AG09309 (cell line): ENCODE measurements at regions not wholly inside any gene's neighbourhood (a gene's known extent, or its start where the extent isn't known, plus 50 kb on each side); places are given as distances from the start of the nearest gene placed in this dataset.

Experiments
- DNase-seq: peaks from one replicate; pipeline ENCODE4 v3.0.0-alpha.2; 2010; ENCODE audit warnings: low read depth
- H3K4me3 ChIP-seq: 2 replicates; pipeline ENCODE4 v1.5.1; 2011; ENCODE audit warnings: mild to moderate bottlenecking, low read depth, low read length, moderate library complexity; ENCODE audit not compliant: control insufficient read depth
- TF ChIP-seq, protein P1 (sequence below): IDR thresholded peaks from 2 replicates; pipeline ENCODE4 v1.5.1; 2011; ENCODE audit warnings: mild to moderate bottlenecking, low read depth, low read length, inconsistent platforms; ENCODE audit not compliant: insufficient read depth, control insufficient read depth; ENCODE audit errors: missing control alignments

- no peak overlapping the region for H3K4me3 ChIP-seq
- TF ChIP-seq, protein P1, sequence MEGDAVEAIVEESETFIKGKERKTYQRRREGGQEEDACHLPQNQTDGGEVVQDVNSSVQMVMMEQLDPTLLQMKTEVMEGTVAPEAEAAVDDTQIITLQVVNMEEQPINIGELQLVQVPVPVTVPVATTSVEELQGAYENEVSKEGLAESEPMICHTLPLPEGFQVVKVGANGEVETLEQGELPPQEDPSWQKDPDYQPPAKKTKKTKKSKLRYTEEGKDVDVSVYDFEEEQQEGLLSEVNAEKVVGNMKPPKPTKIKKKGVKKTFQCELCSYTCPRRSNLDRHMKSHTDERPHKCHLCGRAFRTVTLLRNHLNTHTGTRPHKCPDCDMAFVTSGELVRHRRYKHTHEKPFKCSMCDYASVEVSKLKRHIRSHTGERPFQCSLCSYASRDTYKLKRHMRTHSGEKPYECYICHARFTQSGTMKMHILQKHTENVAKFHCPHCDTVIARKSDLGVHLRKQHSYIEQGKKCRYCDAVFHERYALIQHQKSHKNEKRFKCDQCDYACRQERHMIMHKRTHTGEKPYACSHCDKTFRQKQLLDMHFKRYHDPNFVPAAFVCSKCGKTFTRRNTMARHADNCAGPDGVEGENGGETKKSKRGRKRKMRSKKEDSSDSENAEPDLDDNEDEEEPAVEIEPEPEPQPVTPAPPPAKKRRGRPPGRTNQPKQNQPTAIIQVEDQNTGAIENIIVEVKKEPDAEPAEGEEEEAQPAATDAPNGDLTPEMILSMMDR, result no peak
- no peak for DNase-seq
Measured at GRCh38 chr6:49257549-49257948, 205.5 kb downstream of the MMUT start.

DNA sequence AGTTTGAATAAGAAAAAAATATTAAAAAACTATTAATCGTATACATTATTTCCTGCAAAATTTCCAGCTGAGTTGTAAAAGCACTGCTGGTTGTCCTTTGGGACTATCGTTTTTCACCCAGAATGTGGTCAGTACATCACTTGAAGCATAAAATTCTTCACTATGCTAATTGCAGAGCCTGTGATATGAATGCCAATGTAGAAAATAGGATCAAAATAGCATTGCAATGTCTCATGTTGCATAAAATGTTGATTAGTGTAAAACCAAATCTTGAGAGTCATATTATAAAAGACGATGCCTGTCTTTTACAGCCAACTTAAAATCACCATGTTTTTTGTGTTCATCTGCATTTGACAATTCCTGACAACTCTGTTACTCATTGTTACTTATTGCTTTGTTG, 207.7 kb downstream of the MMUT start:
- DNase-seq, result no peak
- no peak overlapping the region for H3K4me3 ChIP-seq
- TF ChIP-seq, protein P1, result no peak

- TF ChIP-seq, protein P1, result no peak
- DNase-seq, result no peak
- H3K4me3 ChIP-seq, result no peak overlapping the region
Measured at GRCh38 chr6:49252901-49253300, 210.2 kb downstream of the MMUT start.

DNA sequence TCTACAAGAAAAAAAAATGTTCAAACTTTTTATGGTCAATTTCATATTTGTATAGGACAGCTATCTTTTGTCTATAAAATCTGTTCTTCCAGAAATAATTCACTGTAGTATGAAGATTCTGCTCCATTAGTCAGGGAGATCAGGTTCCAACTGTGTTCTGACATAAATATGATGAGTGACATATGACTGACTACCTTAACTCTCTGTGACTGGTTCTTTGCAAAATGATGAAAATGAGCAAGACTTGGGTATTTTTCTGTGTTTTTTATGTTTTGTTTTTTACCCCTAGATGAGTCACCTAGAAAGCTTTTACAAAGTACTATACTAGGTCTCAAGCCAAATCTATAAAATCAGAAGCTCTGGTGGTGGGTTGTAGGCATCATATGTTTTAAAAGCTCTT, 229.6 kb downstream of the MMUT start:
- TF ChIP-seq, protein P1, result no peak
- no peak for DNase-seq
- no peak overlapping the region for H3K4me3 ChIP-seq

DNA sequence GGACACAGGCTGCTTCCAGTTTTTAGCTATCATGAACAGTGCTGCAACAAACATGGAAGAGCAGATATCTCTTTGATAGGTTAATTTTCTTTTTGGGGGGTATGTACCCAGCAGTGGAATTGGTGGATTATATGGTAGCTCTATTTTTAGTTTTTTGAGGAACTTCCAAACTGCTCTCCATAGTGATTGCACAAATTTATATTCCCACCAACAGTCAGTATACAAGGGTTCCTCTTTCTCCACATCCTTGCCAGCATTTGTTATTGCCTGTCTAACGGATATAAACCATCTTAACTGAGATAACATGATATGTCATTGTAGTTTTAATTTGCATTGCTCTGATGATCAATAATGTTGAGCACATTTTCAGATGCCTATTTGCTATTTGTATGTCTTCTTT, 237.6 kb downstream of the MMUT start:
- TF ChIP-seq, protein P1, result no peak
- no peak overlapping the region for H3K4me3 ChIP-seq
- DNase-seq, result no peak

DNA sequence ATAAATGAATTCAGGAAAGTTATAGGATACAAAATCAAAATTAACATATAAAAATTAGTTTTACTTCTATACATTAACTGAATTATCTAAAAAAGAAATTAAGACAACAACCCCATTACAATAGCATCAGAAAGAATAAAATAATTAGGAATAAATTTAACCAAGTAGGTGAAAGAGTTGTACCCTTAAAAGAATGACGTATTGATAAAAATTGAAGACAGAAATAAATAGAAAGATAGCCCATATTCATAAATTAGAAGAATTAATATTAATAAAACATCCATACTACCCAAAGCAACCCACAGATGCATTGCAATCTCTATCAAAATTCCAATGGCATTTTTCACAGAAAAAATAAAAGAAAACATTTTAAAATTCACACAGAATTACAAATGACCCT, 242.8 kb downstream of the MMUT start:
- no peak overlapping the region for H3K4me3 ChIP-seq
- TF ChIP-seq, protein P1, result no peak
- DNase-seq, result no peak

GRCh38 chr6:49205526-49205925, 257.5 kb downstream of the MMUT start:
- DNase-seq, result no peak
- no peak overlapping the region for H3K4me3 ChIP-seq
- TF ChIP-seq, protein P1, result no peak
